LNCaP clone FGC (cell line): ENCODE measurements at regions not wholly inside any gene's neighbourhood (a gene's known extent, or its start where the extent isn't known, plus 50 kb on each side); places are given as distances from the start of the nearest gene placed in this dataset.

Source experiments
- DNase-seq: peaks from one replicate; pipeline ENCODE4 v3.0.0-alpha.2; 2011; ENCODE audit warnings: low read depth
- H3K4me3 ChIP-seq: 2 replicates; pipeline ENCODE4 v1.5.1; 2011; ENCODE audit warnings: mild to moderate bottlenecking, low read depth, low read length, control low read depth
- CTCF ChIP-seq: IDR thresholded peaks from 2 replicates; pipeline ENCODE4 v1.5.1; 2012; ENCODE audit warnings: mild to moderate bottlenecking; ENCODE audit not compliant: control insufficient read depth, insufficient read depth; ENCODE audit errors: extremely low read depth

DNA sequence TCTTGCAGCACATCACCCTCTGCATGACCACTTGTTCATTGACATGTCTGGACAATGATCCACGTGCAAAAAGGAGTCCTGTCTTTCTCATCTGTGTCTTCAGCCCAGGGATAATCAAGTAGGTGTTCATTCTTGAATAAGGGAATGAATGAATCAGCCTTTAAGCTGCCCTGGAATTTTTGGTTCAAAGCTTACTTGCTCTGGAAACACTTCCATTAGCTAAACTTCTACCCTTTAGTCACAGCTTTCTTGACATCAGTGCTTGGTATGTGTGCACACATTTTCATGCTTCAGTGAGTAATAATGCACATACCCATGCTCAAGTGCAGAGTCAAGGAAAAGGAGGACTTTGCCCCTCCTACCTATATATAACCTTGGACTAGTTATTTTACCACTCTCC, 103.0 kb upstream of the CDH13 start:
- H3K4me3 ChIP-seq = no peak overlapping the region
- no peak for TF ChIP-seq CTCF
- DNase-seq = no peak

GRCh38 chr16:82522026-82522425, 104.7 kb upstream of the CDH13 start:
- TF ChIP-seq CTCF = no peak
- DNase-seq = no peak
- H3K4me3 ChIP-seq = no peak overlapping the region

GRCh38 chr16:82518811-82519210, 108.0 kb upstream of the CDH13 start:
- no peak for DNase-seq
- H3K4me3 ChIP-seq = no peak overlapping the region
- TF ChIP-seq CTCF = no peak

DNA sequence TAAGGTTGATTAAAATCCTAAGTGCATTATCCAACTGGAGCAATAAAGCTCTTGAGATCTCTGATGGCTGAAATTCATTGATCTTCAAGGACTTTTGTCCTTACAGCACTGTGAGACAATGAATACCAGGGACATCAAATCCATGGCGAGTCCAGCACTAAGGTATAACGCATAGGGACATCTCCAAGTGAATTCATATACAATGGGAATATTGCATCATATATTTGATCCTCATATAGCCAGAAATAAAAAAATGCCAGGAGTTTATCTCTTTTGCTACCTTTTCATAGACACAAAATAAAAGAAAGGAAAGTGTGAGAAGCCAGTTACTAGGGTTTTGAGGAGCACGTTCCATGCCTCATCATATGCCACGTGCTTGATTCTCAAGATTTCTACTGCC, 112.5 kb upstream of the CDH13 start:
- no peak for TF ChIP-seq CTCF
- no peak overlapping the region for H3K4me3 ChIP-seq
- DNase-seq = no peak

DNA sequence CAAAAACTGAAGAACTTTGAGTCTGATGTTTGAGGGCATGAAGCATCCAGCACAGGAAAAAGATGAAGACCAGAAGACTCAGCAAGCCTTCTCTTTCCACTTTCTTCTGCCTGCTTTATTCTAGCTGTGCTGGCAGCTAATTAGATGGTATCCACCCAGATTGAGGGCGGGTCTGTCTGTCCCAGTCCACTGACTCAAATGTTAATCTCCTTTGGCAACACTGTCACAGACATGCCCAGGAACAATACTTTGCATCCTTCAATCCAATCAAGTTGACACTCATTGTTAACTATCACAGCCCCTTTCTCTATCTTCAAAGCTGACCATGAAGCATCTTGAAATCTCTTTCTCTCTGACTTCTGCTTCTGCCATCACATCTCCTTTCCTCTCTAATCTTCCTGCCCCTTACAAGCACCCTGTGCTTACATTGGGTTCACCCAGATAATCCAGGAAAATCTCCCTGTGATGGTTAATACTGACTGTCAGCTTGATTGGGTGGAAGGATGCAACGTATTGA, 115.9 kb upstream of the CDH13 start:
- DNase-seq = no peak
- no peak overlapping the region for H3K4me3 ChIP-seq
- no peak for TF ChIP-seq CTCF

DNA sequence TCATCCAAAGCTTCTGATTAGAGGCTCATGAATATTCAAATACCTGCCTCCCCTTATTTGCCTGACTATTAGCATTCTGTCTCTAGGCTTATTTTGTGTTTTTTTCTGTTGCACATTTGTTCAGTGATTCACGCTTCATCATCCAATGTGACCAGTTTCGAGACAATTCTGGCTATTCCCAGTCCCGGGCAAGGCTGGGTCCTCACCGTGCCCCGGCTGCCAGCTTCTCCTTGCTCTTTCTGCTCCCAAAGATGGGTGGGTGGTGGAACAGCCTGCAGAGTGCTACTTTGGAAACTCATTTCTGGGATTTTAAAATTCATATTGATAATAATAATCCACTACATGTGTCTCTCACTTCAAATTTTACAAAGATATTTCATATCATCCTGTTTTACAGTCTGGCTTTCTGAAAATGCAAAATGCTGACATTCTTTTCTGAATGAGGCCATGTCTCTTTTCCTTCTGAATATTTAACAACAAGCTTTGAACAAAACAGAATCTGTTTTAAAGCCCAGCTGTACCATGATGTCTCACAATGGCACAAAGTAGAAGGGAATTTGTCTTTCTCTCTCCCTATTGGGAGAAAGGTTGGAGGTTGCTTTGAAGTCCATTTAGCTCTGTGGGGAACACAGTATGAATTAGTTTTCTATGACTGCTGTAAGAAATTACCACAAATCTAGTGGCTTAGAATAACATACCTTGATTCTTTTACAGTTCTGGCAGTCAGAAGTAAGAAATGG, 116.9 kb upstream of the CDH13 start:
- no peak for TF ChIP-seq CTCF
- no peak for DNase-seq
- no peak overlapping the region for H3K4me3 ChIP-seq
